Stimulated activated CD8-positive, alpha-beta memory T cell treated with anti-CD3 and anti-CD28 coated beads, Interleukin-15, amount 100 ng/mL, for 48 hours (primary cell): ENCODE measurements at regions not wholly inside any gene's neighbourhood (a gene's known extent, or its start where the extent isn't known, plus 50 kb on each side); places are given as distances from the start of the nearest gene placed in this dataset.
"Not testable (repeated sequence)": the region's sequence is repeated elsewhere in the genome, so short reads cannot be mapped to it uniquely, and the experiment has no call there.

Source experiments
- DNase-seq, 2 donors: peaks; one replicate each; pipeline ENCODE4 v3.0.0-alpha.2; 2020; ENCODE audit warnings: low read depth in 2 of 2

DNA sequence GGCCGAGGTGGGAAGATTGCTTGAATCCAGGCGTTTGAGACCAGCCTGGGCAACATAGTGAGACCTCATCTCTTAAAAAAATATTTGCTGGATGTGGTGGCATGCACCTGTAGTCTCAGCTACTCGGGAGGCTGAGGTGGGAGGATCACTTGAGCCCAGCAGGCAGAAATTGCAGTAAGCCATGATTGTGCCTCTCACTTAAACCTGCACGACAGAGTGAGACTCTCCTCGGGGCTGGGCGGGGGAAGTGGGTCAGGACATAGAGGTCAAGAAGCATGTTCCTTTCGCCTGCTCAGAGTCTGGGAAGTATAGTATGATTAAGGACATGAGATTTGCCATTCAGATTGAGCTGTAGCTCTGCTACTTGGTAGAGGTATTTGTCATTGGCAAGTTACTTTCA is 52.3 kb downstream of the SEPTIN7 start:
- not testable (repeated sequence) for DNase-seq

- no peak for DNase-seq
Measured at GRCh38 chr7:35854311-35854710, 53.5 kb downstream of the SEPTIN7 start.

GRCh38 chr7:35856175-35856574 is 55.3 kb downstream of the SEPTIN7 start:
- no peak for DNase-seq

- no peak for DNase-seq
Measured at GRCh38 chr7:35860664-35861063, 59.8 kb downstream of the SEPTIN7 start.

GRCh38 chr7:35865287-35865686 is 64.4 kb downstream of the SEPTIN7 start:
- DNase-seq: no peak

DNA sequence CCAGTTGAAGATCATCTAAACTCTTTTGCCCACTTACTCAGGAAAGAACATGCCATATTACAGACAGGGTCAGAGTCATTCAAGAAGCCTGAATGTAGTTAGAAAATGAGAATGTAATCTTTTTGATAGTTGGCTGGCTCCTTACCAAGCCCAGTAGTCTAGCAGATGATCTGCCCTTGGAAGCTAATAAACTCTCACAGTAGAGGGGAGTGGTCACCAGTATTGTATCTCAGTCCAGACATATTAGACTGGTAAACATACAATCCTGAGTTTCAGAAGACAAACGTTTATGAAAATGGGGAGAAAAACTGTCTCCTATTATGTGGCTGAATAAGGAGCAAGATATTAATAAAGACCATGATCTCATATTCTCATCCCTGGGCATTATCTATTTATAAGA is 65.3 kb downstream of the SEPTIN7 start:
- DNase-seq: no peak

GRCh38 chr7:35869117-35869516 is 68.3 kb downstream of the SEPTIN7 start:
- not testable (repeated sequence) for DNase-seq

DNA sequence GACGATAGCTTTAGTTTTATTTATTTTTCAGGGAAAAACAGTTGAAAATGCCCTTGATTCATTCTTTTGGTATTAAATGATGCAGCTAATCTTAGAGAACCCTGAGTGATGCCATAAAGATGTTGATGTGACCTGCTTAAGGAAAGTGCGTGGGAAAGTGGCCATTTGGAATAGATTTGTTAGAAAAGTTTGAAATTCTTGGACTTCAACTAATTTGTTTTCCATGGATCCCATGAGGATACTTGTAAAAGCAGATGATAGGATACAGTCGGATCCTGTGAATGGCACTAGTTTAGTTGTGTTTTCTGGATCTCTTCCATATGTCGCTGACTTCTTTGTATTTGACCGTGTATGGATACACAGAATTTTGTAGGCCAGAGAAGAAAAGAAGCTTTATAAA is 69.0 kb downstream of the SEPTIN7 start:
- no peak for DNase-seq

DNA sequence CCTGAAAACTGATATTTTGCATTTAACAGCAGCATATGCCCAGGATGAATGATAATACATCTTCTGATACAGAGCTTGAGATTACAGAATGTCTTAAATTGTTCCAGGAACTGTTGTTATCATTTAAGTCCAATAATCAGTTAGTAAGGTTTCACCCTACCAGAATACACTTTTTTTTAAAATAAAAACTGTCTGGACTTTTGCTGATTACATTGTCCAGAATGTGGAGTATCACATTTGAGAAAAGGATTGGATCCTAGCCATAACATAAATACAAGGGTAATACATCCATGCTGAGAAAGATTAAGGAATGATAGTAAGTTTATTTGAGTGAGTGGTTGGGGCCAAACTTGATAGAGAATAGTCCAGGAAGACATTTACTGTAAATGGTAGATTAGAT is 71.0 kb downstream of the SEPTIN7 start:
- DNase-seq: no peak

GRCh38 chr7:35874886-35875285 is 74.0 kb downstream of the SEPTIN7 start:
- no peak for DNase-seq

- no peak for DNase-seq
Measured at GRCh38 chr7:35875292-35875691, 74.4 kb downstream of the SEPTIN7 start.

DNA sequence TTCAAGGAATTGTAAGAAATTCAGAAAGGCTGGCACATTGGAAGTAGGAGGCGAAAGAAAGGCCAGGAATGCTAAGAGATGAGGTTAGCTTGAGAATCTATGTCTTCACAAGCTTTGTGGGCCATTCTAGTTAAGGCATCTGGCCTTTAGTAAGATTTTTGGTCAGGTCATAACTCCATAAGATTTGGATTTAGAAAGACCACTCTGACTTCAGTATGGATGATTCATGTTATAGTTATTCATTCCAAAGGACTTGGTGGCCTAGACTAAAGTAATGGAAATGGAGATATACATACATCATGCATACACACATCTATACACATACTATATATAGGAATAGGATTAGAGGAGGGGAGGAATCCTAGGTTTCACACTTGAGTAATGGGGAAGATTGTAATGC is 77.5 kb downstream of the SEPTIN7 start:
- DNase-seq: no peak

- not testable (repeated sequence) for DNase-seq
Measured at GRCh38 chr7:35887430-35887829, 86.6 kb downstream of the SEPTIN7 start.

DNA sequence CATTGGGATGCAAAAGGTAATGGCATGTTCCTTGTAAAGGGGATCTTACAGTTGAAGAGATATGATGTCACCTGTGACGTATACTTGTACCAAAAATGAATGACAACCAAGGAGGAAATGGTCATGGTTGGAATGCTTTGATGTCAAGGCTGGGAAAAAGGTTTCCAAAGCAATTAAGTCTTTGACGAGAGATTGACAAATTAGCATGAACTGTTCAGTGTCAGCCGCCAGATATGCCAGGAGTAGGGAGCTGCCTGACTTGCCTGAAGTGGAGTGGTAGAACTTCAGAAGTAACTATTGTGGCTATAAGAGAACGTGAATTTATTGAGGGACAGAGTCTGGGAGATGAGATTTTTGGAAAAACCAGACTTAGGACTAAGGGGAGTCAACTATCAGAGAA is 88.1 kb downstream of the SEPTIN7 start:
- no peak for DNase-seq

DNA sequence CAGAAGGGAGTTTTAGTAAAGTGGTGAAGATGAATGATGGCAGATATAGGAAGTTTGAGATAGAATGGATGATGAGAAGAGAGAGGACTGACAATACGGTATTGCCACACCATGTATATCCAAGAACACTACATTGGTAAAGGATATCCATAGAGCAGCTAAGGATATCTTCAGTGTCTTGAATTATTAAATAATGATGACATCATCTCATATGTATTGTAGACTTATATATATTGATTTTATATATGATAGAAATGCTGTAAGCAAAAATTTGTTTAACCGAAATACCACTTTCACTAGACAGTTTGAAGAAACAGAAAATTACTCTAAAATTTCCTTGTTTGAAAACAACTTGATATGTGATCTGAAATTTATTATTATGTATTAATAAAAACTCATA is 89.0 kb downstream of the SEPTIN7 start:
- no peak for DNase-seq

GRCh38 chr7:35891004-35891830 is 90.4 kb downstream of the SEPTIN7 start:
- DNase-seq: no peak

GRCh38 chr7:35893649-35894048 is 92.8 kb downstream of the SEPTIN7 start:
- DNase-seq: no peak

GRCh38 chr7:35894721-35895120 is 93.9 kb downstream of the SEPTIN7 start:
- DNase-seq: no peak

- no peak for DNase-seq
Measured at GRCh38 chr7:35900651-35901050, 99.8 kb downstream of the SEPTIN7 start.

DNA sequence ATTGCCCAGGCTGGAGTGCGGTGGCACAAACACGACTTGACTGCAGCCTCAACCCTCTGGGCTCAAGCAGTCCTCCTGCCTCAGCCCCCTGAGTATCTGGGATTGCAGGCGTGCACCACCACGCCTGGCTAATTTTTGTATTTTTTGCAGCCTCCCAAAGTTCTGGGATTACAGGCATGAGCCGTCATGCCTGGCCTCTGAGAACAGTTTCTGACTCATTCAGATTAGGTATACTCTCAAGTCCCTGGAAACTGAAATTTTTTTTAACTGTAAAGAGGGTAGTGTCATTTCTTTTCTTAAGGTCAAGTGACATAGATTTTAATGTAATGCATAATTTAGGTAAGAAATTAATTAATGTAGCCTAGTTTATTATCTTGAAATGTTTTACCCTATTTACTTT is 104.7 kb downstream of the SEPTIN7 start:
- DNase-seq: no peak

DNA sequence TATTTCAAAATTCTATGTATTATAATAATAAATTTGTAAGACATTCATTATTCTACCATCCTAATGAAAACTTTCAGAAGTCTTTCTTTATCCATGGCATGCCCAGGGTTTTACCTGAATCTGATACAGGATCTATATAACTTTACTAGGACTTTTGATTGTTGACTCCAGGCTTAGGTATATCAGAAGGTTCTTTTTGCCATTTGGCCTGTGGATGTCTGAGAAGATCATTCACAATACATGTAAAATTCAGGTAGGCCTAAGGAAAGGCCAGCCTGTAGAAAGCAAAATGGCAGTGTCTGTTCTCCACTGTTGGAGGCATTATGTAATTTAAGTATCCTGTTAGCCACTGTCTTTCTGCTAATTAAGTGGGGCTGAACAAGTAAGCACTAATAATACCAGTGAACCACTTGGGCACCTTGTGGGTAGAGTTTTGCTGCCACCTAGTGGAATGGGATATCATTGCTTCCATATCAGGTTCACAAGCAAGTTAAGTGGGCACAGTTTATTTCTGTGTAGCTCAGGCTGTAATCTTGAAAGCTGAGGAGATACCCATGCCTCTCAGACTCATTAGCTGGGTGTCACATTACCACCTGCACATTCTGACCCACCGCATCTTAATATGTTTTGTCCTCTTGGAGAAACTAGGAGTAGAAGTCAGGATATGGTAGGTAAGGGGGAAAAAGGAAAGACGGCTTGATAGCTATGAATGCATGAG is 105.5 kb downstream of the SEPTIN7 start:
- peak; percentile 15 to 32 for DNase-seq

DNA sequence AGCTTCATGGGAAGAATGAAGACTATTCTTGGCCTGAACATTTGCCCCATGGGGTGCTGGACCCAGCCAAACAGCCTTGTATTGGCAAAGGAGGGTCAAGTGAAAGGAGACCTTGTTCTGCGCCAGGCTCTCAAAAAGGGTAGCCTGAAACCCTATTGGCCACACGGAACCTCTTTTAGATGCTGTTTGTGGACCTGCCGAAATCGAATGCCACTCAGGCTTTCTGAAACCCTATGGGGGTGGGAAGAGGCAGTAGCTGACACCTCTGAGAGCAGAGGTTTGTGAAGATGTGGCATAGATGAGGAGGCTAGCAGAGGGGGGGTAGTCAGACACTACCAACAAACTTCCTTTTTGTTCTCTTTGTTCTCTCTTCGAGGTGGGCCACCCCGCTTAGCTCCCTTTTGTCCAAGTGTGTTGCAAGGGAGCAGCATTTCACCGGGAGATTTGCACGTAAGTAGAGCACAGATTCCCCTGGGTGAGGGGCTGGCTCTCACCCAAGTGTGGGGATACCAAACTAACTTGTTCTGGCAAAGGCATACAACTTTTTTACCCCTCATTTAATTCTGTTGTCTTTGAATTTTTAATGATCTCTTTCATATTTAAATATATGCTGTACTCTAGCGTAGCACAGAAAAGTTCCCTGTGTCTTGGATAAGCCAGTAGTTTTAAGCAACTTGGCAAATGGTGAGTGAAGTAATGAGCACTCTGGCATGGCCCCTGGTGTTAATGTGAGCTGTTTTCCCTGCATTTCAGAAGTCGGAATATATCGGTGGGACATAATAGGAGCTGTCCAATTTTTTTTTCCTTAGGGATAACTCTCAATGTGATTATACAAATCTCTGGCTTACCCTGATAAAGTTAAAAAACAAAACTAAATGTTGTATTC is 107.7 kb downstream of the SEPTIN7 start:
- no peak for DNase-seq
